T-helper 17 cell (primary cell): ENCODE measurements at regions not wholly inside any gene's neighbourhood (a gene's known extent, or its start where the extent isn't known, plus 50 kb on each side); places are given as distances from the start of the nearest gene placed in this dataset.

ENCODE experiments used
- ATAC-seq: fragments of 150-1000 bp; cut with Tn5 transposase; 2 replicates; pipeline ENCODE4 v1.10.0; 2021; ENCODE audit warnings: mild to moderate bottlenecking, moderate library complexity
- DNase-seq, 3 donors: peaks; one replicate each; pipeline versions ENCODE4 v3.0.0 to v3.0.0-alpha.2; 2020 to 2021
- H3K9me3 ChIP-seq: one replicate; pipeline ENCODE4 v1.7.0; 2013; ENCODE audit warnings: low read length, mild to moderate bottlenecking; ENCODE audit not compliant: control insufficient read depth, poor library complexity, severe bottlenecking
- H3K27ac Mint-ChIP-seq: one replicate; pipeline ENCODE4 v1.8.0; 2022; ENCODE audit warnings: mild to moderate bottlenecking, moderate library complexity, mixed read lengths
- H3K27me3 Mint-ChIP-seq: one replicate; pipeline ENCODE4 v1.8.0; 2022; ENCODE audit warnings: mixed read lengths
- H3K36me3 Mint-ChIP-seq: one replicate; pipeline ENCODE4 v1.8.0; 2022; ENCODE audit warnings: low read depth, mixed read lengths
- H3K4me1 Mint-ChIP-seq: one replicate; pipeline ENCODE4 v1.8.0; 2022; ENCODE audit warnings: mild to moderate bottlenecking, mixed read lengths
- H3K4me3 Mint-ChIP-seq: one replicate; pipeline ENCODE4 v1.8.0; 2022; ENCODE audit warnings: mild to moderate bottlenecking, moderate library complexity, mixed read lengths

- Mint-ChIP-seq H3K27ac (no peak overlapping the region), H3K27me3 (no peaks in the 10 kb centered on the region), H3K36me3 (no peaks in the 10 kb centered on the region), H3K4me1 (no peaks in the 10 kb centered on the region), H3K4me3 (no peak overlapping the region)
- no peak for ATAC-seq
- H3K9me3 ChIP-seq: no peaks in the 10 kb centered on the region
- DNase-seq: no peak
Measured at GRCh38 chr5:128636361-128636760, 98.3 kb upstream of the FBN2 start.

- DNase-seq (no peak), ATAC-seq (no peak)
- H3K27ac Mint-ChIP-seq: no peak overlapping the region
- no peaks in the 10 kb centered on the region for H3K4me1 Mint-ChIP-seq
- H3K4me3 Mint-ChIP-seq: no peak overlapping the region
- no peaks in the 10 kb centered on the region for H3K27me3 Mint-ChIP-seq
- no peaks in the 10 kb centered on the region for H3K36me3 Mint-ChIP-seq
- H3K9me3 ChIP-seq: no peaks in the 10 kb centered on the region
Measured at GRCh38 chr5:128637031-128637430, 99.0 kb upstream of the FBN2 start.

GRCh38 chr5:128641861-128642260, 103.8 kb upstream of the FBN2 start:
- ATAC-seq: no peak

GRCh38 chr5:128644863-128645262, 106.8 kb upstream of the FBN2 start:
- DNase-seq (no peak), ATAC-seq (no peak)
- H3K4me3 Mint-ChIP-seq: no peak overlapping the region
- no peaks in the 10 kb centered on the region for H3K27me3 Mint-ChIP-seq
- no peaks in the 10 kb centered on the region for H3K4me1 Mint-ChIP-seq
- no peak overlapping the region for H3K27ac Mint-ChIP-seq
- no peaks in the 10 kb centered on the region for H3K9me3 ChIP-seq
- no peaks in the 10 kb centered on the region for H3K36me3 Mint-ChIP-seq

More at GRCh38 chr5:128641861-128642260, 103.8 kb upstream of the FBN2 start:
- no peaks in the 10 kb centered on the region for H3K4me1 Mint-ChIP-seq
- no peak overlapping the region for H3K27ac Mint-ChIP-seq
- no peaks in the 10 kb centered on the region for H3K27me3 Mint-ChIP-seq
- DNase-seq: no peak
- no peak overlapping the region for H3K4me3 Mint-ChIP-seq
- no peaks in the 10 kb centered on the region for H3K9me3 ChIP-seq
- H3K36me3 Mint-ChIP-seq: no peaks in the 10 kb centered on the region

GRCh38 chr5:128645581-128645980, 107.5 kb upstream of the FBN2 start:
- DNase-seq (no peak), ATAC-seq (no peak)
- Mint-ChIP-seq H3K4me1 (no peaks in the 10 kb centered on the region), H3K36me3 (no peaks in the 10 kb centered on the region), H3K27ac (no peak overlapping the region), H3K27me3 (no peaks in the 10 kb centered on the region), H3K4me3 (no peak overlapping the region)
- H3K9me3 ChIP-seq: no peaks in the 10 kb centered on the region

GRCh38 chr5:128646176-128646575, 108.1 kb upstream of the FBN2 start:
- H3K9me3 ChIP-seq: no peaks in the 10 kb centered on the region
- Mint-ChIP-seq H3K4me1 (no peaks in the 10 kb centered on the region), H3K27ac (no peak overlapping the region), H3K27me3 (no peaks in the 10 kb centered on the region), H3K4me3 (no peak overlapping the region), H3K36me3 (no peaks in the 10 kb centered on the region)
- DNase-seq (no peak), ATAC-seq (no peak)

GRCh38 chr5:128649192-128649591, 111.1 kb upstream of the FBN2 start:
- Mint-ChIP-seq H3K4me1 (no peaks in the 10 kb centered on the region), H3K36me3 (no peaks in the 10 kb centered on the region), H3K27ac (no peak overlapping the region), H3K4me3 (no peak overlapping the region), H3K27me3 (no peaks in the 10 kb centered on the region)
- no peak for ATAC-seq
- no peak for DNase-seq
- H3K9me3 ChIP-seq: no peaks in the 10 kb centered on the region

- H3K4me3 Mint-ChIP-seq: no peak overlapping the region
- H3K9me3 ChIP-seq: no peaks in the 10 kb centered on the region
Measured at GRCh38 chr5:128662997-128663396, 125.0 kb upstream of the FBN2 start.

GRCh38 chr5:128665747-128666355, 127.8 kb upstream of the FBN2 start:
- Mint-ChIP-seq H3K4me3 (no peak overlapping the region), H3K4me1 (peaks cover 1% of the 10 kb centered on the region)
- no peak for ATAC-seq

More at GRCh38 chr5:128662997-128663396, 125.0 kb upstream of the FBN2 start:
- Mint-ChIP-seq H3K36me3 (no peaks in the 10 kb centered on the region), H3K27me3 (no peaks in the 10 kb centered on the region), H3K4me1 (no peaks in the 10 kb centered on the region), H3K27ac (no peak overlapping the region)
- DNase-seq (no peak), ATAC-seq (no peak)

GRCh38 chr5:128667152-128667551, 129.1 kb upstream of the FBN2 start:
- no peaks in the 10 kb centered on the region for H3K36me3 Mint-ChIP-seq
- peaks cover 12% of the 10 kb centered on the region for H3K27me3 Mint-ChIP-seq
- DNase-seq (no peak), ATAC-seq (no peak)
- H3K27ac Mint-ChIP-seq: no peak overlapping the region
- no peaks in the 10 kb centered on the region for H3K9me3 ChIP-seq
- H3K4me3 Mint-ChIP-seq: no peak overlapping the region
- peaks cover 2% of the 10 kb centered on the region for H3K4me1 Mint-ChIP-seq

More at GRCh38 chr5:128665747-128666355, 127.8 kb upstream of the FBN2 start:
- H3K36me3 Mint-ChIP-seq: no peaks in the 10 kb centered on the region
- no peak for DNase-seq
- H3K9me3 ChIP-seq: no peaks in the 10 kb centered on the region
- H3K27me3 Mint-ChIP-seq: peaks cover 10% of the 10 kb centered on the region
- H3K27ac Mint-ChIP-seq: no peak overlapping the region

GRCh38 chr5:128667751-128668150, 129.7 kb upstream of the FBN2 start:
- H3K4me3 Mint-ChIP-seq: no peak overlapping the region
- DNase-seq: no peak
- H3K36me3 Mint-ChIP-seq: no peaks in the 10 kb centered on the region
- no peaks in the 10 kb centered on the region for H3K9me3 ChIP-seq
- H3K4me1 Mint-ChIP-seq: peaks cover 2% of the 10 kb centered on the region
- ATAC-seq: no peak
- H3K27ac Mint-ChIP-seq: no peak overlapping the region
- H3K27me3 Mint-ChIP-seq: peaks cover 12% of the 10 kb centered on the region

GRCh38 chr5:128668921-128669320, 130.9 kb upstream of the FBN2 start:
- Mint-ChIP-seq H3K27ac (no peak overlapping the region), H3K27me3 (peaks cover 12% of the 10 kb centered on the region)
- no peak for ATAC-seq

GRCh38 chr5:128669803-128670202, 131.8 kb upstream of the FBN2 start:
- H3K36me3 Mint-ChIP-seq: no peaks in the 10 kb centered on the region
- DNase-seq (no peak), ATAC-seq (no peak)
- H3K4me1 Mint-ChIP-seq: peaks cover 5% of the 10 kb centered on the region
- no peak overlapping the region for H3K27ac Mint-ChIP-seq
- H3K4me3 Mint-ChIP-seq: no peak overlapping the region
- H3K9me3 ChIP-seq: no peaks in the 10 kb centered on the region
- peaks cover 12% of the 10 kb centered on the region for H3K27me3 Mint-ChIP-seq

More at GRCh38 chr5:128668921-128669320, 130.9 kb upstream of the FBN2 start:
- Mint-ChIP-seq H3K4me3 (no peak overlapping the region), H3K4me1 (peaks cover 2% of the 10 kb centered on the region), H3K36me3 (no peaks in the 10 kb centered on the region)
- DNase-seq: no peak
- H3K9me3 ChIP-seq: no peaks in the 10 kb centered on the region

GRCh38 chr5:128671943-128672342, 133.9 kb upstream of the FBN2 start:
- no peaks in the 10 kb centered on the region for H3K36me3 Mint-ChIP-seq
- ATAC-seq (no peak), DNase-seq (no peak)
- no peak overlapping the region for H3K4me3 Mint-ChIP-seq
- peaks cover 5% of the 10 kb centered on the region for H3K4me1 Mint-ChIP-seq
- peaks cover 12% of the 10 kb centered on the region for H3K27me3 Mint-ChIP-seq
- H3K9me3 ChIP-seq: no peaks in the 10 kb centered on the region
- no peak overlapping the region for H3K27ac Mint-ChIP-seq
